ENCODE measurements at regions not wholly inside any gene's neighbourhood (a gene's known extent, or its start where the extent isn't known, plus 50 kb on each side); places are given as distances from the start of the nearest gene placed in this dataset.

- no TSS peak for BruUV-seq (replicated peaks)
- ChIA-PET SMC1A (ENCODE audit: uncharacterized antibody, unreplicated experiment) (interaction anchor here (1.0 to 1.6 kb wide), 2 partner anchors 15 to 74 kb away, joined by 3 to 4 read pairs; no protein-coding TSS in a partner anchor), CTCF (interaction anchor here (1.0 to 1.9 kb wide), 2 partner anchors 13 to 15 kb away, joined by 3 to 4 read pairs; no protein-coding TSS in a partner anchor), POLR2A (no interaction called here), RAD21 (ENCODE audit: unreplicated experiment) (no interaction called here)
- no peak for FAIRE-seq
- no peaks in the 10 kb centered on the region for H3K4me1 ChIP-seq (ENCODE audit: control insufficient read depth, insufficient read depth, low read length)
- H3K4me2 ChIP-seq (ENCODE audit: control insufficient read depth, insufficient read depth), result no peak overlapping the region
- no peak overlapping the region for H3K9ac ChIP-seq (ENCODE audit: control insufficient read depth, insufficient read depth, low read length)
- no peaks in the 10 kb centered on the region for H3K79me2 ChIP-seq (ENCODE audit: control insufficient read depth, insufficient read depth, low read length)
- no peak overlapping the region for H2AFZ ChIP-seq (ENCODE audit: control insufficient read depth, low read depth, low read length)
- H3K27ac ChIP-seq (ENCODE audit: control insufficient read depth, insufficient read depth), result no peak overlapping the region
- H4K20me1 ChIP-seq (ENCODE audit: control insufficient read depth, insufficient read depth), result no peaks in the 10 kb centered on the region
- ATAC-seq, result no peak
- 14% methylated on average over 7 of the region's 7 CpGs for WGBS (ENCODE audit: insufficient coverage, insufficient replicate concordance, low lambda C conversion rate, missing lambda C conversion rate)
- H3K27me3 ChIP-seq (replicated peaks in 1 of 2; ENCODE audit: control insufficient read depth in 2 of 2, insufficient read depth in 2 of 2, low read length in 1 of 2), result no peaks in the 10 kb centered on the region
- no peaks in the 10 kb centered on the region; the same call in 2 of the 3 replicates for H3K9me3 ChIP-seq (replicated peaks; ENCODE audit: control insufficient read depth, insufficient read depth, low read length)
- H3K4me3 ChIP-seq, result no peak overlapping the region
- intact Hi-C loops (cut with micrococcal nuclease; ENCODE audit: unreplicated experiment), result no loop called here
- in situ Hi-C loops (cut with MboI), result no loop called here
- DNase-seq (ENCODE audit: low read depth, low spot score), result no peak
- TF ChIP-seq CBFB (IDR thresholded peaks at IDR 0.05; ENCODE audit: low read depth) (no peak), ZNF687 (IDR thresholded peaks at IDR 0.05) (no peak), EZH2 (IDR thresholded peaks at IDR 0.05; ENCODE audit: borderline replicate concordance, control insufficient read depth, low read depth, low read length) (no peak), TCF3 (IDR thresholded peaks at IDR 0.05; ENCODE audit: borderline replicate concordance, insufficient read depth, low read depth, low read length) (no peak), SREBF1 (IDR thresholded peaks at IDR 0.05; ENCODE audit: low read length) (no peak), IKZF1 (conservative IDR thresholded peaks at IDR 0.05) (no peak), ETV6 (conservative IDR thresholded peaks at IDR 0.05 in 1 of 2, IDR thresholded peaks at IDR 0.05 in 1 of 2; ENCODE audit: borderline replicate concordance in 1 of 2, low read depth in 1 of 2) (no peak), BCL11A (IDR thresholded peaks at IDR 0.05; ENCODE audit: low read depth, low read length) (no peak), ATF2 (IDR thresholded peaks at IDR 0.05; ENCODE audit: low read length) (no peak), IKZF2 (IDR thresholded peaks at IDR 0.05) (no peak), ASH2L (IDR thresholded peaks at IDR 0.05; ENCODE audit: borderline replicate concordance, low read depth) (no peak), MTA3 (IDR thresholded peaks at IDR 0.05; ENCODE audit: borderline replicate concordance, low read length) (no peak), JUND (IDR thresholded peaks at IDR 0.05; ENCODE audit: low read depth, low read length) (no peak), LARP7 (IDR thresholded peaks at IDR 0.05) (no peak), SP1 (IDR thresholded peaks at IDR 0.05; ENCODE audit: low read depth, low read length) (no peak), HDAC2 (IDR thresholded peaks at IDR 0.05) (no peak), SPI1 (IDR thresholded peaks at IDR 0.05; ENCODE audit: borderline replicate concordance, insufficient read depth, low read depth, low read length) (no peak), ZNF24 (IDR thresholded peaks at IDR 0.05) (no peak)
- no peaks in the 10 kb centered on the region for H3K36me3 ChIP-seq (ENCODE audit: control insufficient read depth in 2 of 2, insufficient read depth in 2 of 2, low read length in 1 of 2)
Observed at GRCh38 chr7:21336743-21337142, 91.1 kb upstream of the SP4 start.
